HEK293 (cell line): ENCODE measurements at regions not wholly inside any gene's neighbourhood (a gene's known extent, or its start where the extent isn't known, plus 50 kb on each side); places are given as distances from the start of the nearest gene placed in this dataset.
"Not testable (repeated sequence)": the region's sequence is repeated elsewhere in the genome, so short reads cannot be mapped to it uniquely, and the experiment has no call there.

Experiments
- CTCF ChIA-PET: fragments of 350-600 bp; formaldehyde crosslinking; extraction: SDS; loops from one replicate; lab custom pipeline; 2021; ENCODE audit warnings: antibody characterized with exemption; lab: Yijun Ruan, JAX
- POLR2A ChIA-PET: fragments of 300-600 bp; formaldehyde crosslinking; extraction: SDS; loops from one replicate; lab custom pipeline; 2020; ENCODE audit warnings: antibody characterized with exemption, inconsistent platforms; lab: Yijun Ruan, JAX
- H3K27ac ChIP-seq: fragments of 200-500 bp; sonication (Bioruptor generic); 2 replicates; pipeline ENCODE4 v1.5.1; 2014; ENCODE audit warnings: low read depth, low read length, control low read depth, inconsistent platforms; ENCODE audit errors: extremely low read depth
- H3K36me3 ChIP-seq, 2 experiments: fragments of 200-500 bp in 1 of 2; sonication (Bioruptor generic) in 1 of 2; 1 replicate in 1 of 2; 2 replicates in 1 of 2; pipeline ENCODE4 v1.5.1; 2014 to 2017; ENCODE audit warnings: inconsistent platforms in 2 of 2, low read length in 2 of 2; ENCODE audit not compliant: control insufficient read depth in 2 of 2, insufficient read depth in 1 of 2
- H3K4me1 ChIP-seq: fragments of 200-500 bp; sonication (Bioruptor generic); 2 replicates; pipeline ENCODE4 v1.5.1; 2014; ENCODE audit warnings: mild to moderate bottlenecking, low read length, inconsistent platforms; ENCODE audit not compliant: control insufficient read depth, insufficient read depth
- H3K4me3 ChIP-seq: 2 replicates; pipeline ENCODE4 v1.5.1; 2011; ENCODE audit warnings: low read depth, mild to moderate bottlenecking, control low read depth, low read length, moderate library complexity
- H3K9me3 ChIP-seq: fragments of 200-500 bp; sonication (Bioruptor generic); 2 replicates; pipeline ENCODE4 v1.5.1; 2014; ENCODE audit warnings: low read depth, low read length, inconsistent platforms; ENCODE audit not compliant: control insufficient read depth, insufficient read depth
- EGR2 ChIP-seq: fragments of 450-650 bp; formaldehyde crosslinking; IDR thresholded peaks from 2 replicates; pipeline ENCODE4 v1.5.1; 2016; ENCODE audit warnings: low read depth, missing biosample characterization, missing genetic modification characterization
- FEZF1 ChIP-seq: fragments of 450-650 bp; formaldehyde crosslinking; IDR thresholded peaks from 2 replicates; pipeline ENCODE4 v1.5.1; 2016; ENCODE audit warnings: missing biosample characterization, missing genetic modification characterization
- HOXC10 ChIP-seq: sonication (generic); formaldehyde crosslinking; IDR thresholded peaks from 2 replicates; pipeline ENCODE4 v1.8.1; 2023; ENCODE audit warnings: mild to moderate bottlenecking, missing genetic modification reagents
- IKZF3 ChIP-seq: fragments of 450-650 bp; IDR thresholded peaks from 2 replicates; pipeline ENCODE4 v1.5.0; 2018; ENCODE audit warnings: missing biosample characterization, mild to moderate bottlenecking, missing genetic modification characterization, moderate library complexity
- KLF8 ChIP-seq: fragments of 450-650 bp; formaldehyde crosslinking; IDR thresholded peaks from 2 replicates; pipeline ENCODE4 v1.5.1; 2016; ENCODE audit warnings: missing biosample characterization, missing genetic modification characterization
- MYNN ChIP-seq: fragments of 450-650 bp; formaldehyde crosslinking; IDR thresholded peaks from 2 replicates; pipeline ENCODE4 v1.5.1; 2016; ENCODE audit warnings: missing biosample characterization, missing genetic modification characterization, borderline replicate concordance
- PBX3 ChIP-seq: sonication (generic); formaldehyde crosslinking; IDR thresholded peaks from 2 replicates; pipeline ENCODE4 v1.8.1; 2022; ENCODE audit warnings: mild to moderate bottlenecking, moderate library complexity, missing genetic modification reagents
- SETDB1 ChIP-seq: IDR thresholded peaks from one replicate; pipeline ENCODE4 v1.6.1; 2017; ENCODE audit warnings: mild to moderate bottlenecking, low read length, moderate library complexity, mixed read lengths; ENCODE audit not compliant: insufficient read length
- TRIM28 ChIP-seq: IDR thresholded peaks from 2 replicates; pipeline ENCODE4 v1.6.1; 2011; ENCODE audit warnings: low read length, control low read depth, borderline replicate concordance
- WT1 ChIP-seq: fragments of 450-650 bp; formaldehyde crosslinking; IDR thresholded peaks from 2 replicates; pipeline ENCODE4 v1.5.1; 2016; ENCODE audit warnings: missing biosample characterization, missing genetic modification characterization
- YY1 ChIP-seq: fragments of 450-650 bp; formaldehyde crosslinking; IDR thresholded peaks from 2 replicates; pipeline ENCODE4 v1.5.1; 2018; ENCODE audit warnings: missing biosample characterization, missing genetic modification characterization
- ZBTB44 ChIP-seq: fragments of 450-650 bp; IDR thresholded peaks from 2 replicates; pipeline ENCODE4 v1.5.1; 2018; ENCODE audit warnings: missing biosample characterization, mild to moderate bottlenecking, missing genetic modification characterization
- ZBTB7A ChIP-seq: fragments of 450-650 bp; formaldehyde crosslinking; IDR thresholded peaks from 2 replicates; pipeline ENCODE4 v1.5.1; 2016; ENCODE audit warnings: low read depth, missing biosample characterization, missing genetic modification characterization
- ZFP37 ChIP-seq: fragments of 450-650 bp; formaldehyde crosslinking; IDR thresholded peaks from 2 replicates; pipeline ENCODE4 v1.5.1; 2016; ENCODE audit warnings: missing biosample characterization, missing genetic modification characterization
- ZFP69B ChIP-seq: fragments of 450-650 bp; formaldehyde crosslinking; IDR thresholded peaks from 2 replicates; pipeline ENCODE4 v1.5.1; 2016; ENCODE audit warnings: missing biosample characterization, missing genetic modification characterization
- ZNF114 ChIP-seq: fragments of 450-650 bp; formaldehyde crosslinking; IDR thresholded peaks from 2 replicates; pipeline ENCODE4 v1.5.0; 2017; ENCODE audit warnings: missing biosample characterization, missing genetic modification characterization
- ZNF133 ChIP-seq: fragments of 450-650 bp; formaldehyde crosslinking; IDR thresholded peaks from 2 replicates; pipeline ENCODE4 v1.5.1; 2016; ENCODE audit warnings: missing biosample characterization, missing genetic modification characterization
- ZNF292 ChIP-seq: fragments of 450-650 bp; formaldehyde crosslinking; IDR thresholded peaks from 2 replicates; pipeline ENCODE4 v1.5.1; 2016; ENCODE audit warnings: low read depth, missing biosample characterization, missing genetic modification characterization, borderline replicate concordance
- ZNF350 ChIP-seq: fragments of 450-650 bp; formaldehyde crosslinking; IDR thresholded peaks from 2 replicates; pipeline ENCODE4 v1.5.0; 2017; ENCODE audit warnings: missing biosample characterization, mild to moderate bottlenecking, missing genetic modification characterization
- ZNF398 ChIP-seq: fragments of 450-650 bp; formaldehyde crosslinking; IDR thresholded peaks from 2 replicates; pipeline ENCODE4 v1.5.1; 2017; ENCODE audit warnings: missing biosample characterization, missing genetic modification characterization
- ZNF514 ChIP-seq: fragments of 450-650 bp; formaldehyde crosslinking; IDR thresholded peaks from 2 replicates; pipeline ENCODE4 v1.5.1; 2016; ENCODE audit warnings: missing biosample characterization, missing genetic modification characterization
- ZNF521 ChIP-seq: fragments of 450-650 bp; formaldehyde crosslinking; IDR thresholded peaks from 2 replicates; pipeline ENCODE4 v1.5.1; 2017; ENCODE audit warnings: missing biosample characterization, mild to moderate bottlenecking, missing genetic modification characterization
- ZNF580 ChIP-seq: fragments of 450-650 bp; formaldehyde crosslinking; IDR thresholded peaks from 2 replicates; pipeline ENCODE4 v1.5.1; 2016; ENCODE audit warnings: missing biosample characterization, missing genetic modification characterization
- ZNF596 ChIP-seq: fragments of 450-650 bp; IDR thresholded peaks from 2 replicates; pipeline ENCODE4 v1.5.0; 2018; ENCODE audit warnings: missing biosample characterization, mild to moderate bottlenecking, missing genetic modification characterization, moderate library complexity
- ZNF645 ChIP-seq: fragments of 450-650 bp; formaldehyde crosslinking; IDR thresholded peaks from 2 replicates; pipeline ENCODE4; 2016; ENCODE audit warnings: missing biosample characterization, missing genetic modification characterization
- ZNF707 ChIP-seq: fragments of 450-650 bp; formaldehyde crosslinking; IDR thresholded peaks from 2 replicates; pipeline ENCODE4 v1.5.1; 2016; ENCODE audit warnings: missing biosample characterization, missing genetic modification characterization
- ZNF777 ChIP-seq: fragments of 450-650 bp; formaldehyde crosslinking; IDR thresholded peaks from 2 replicates; pipeline ENCODE4 v1.5.1; 2017; ENCODE audit warnings: missing biosample characterization, missing genetic modification characterization, borderline replicate concordance

GRCh38 chr3:115212615-115213014 lies 65.5 kb upstream of the ZBTB20 start:
- no peak overlapping the region for H3K4me3 ChIP-seq
- ChIA-PET CTCF (interaction anchor here (0.6 kb wide), 2 partner anchors 28 to 113 kb away, joined by 3 read pairs; no protein-coding TSS in a partner anchor), POLR2A (no interaction called here)
- no peak overlapping the region for H3K27ac ChIP-seq
- TF ChIP-seq YY1 (tag by site-specific recombination) (no peak), ZNF350 (tag by site-specific recombination) (no peak), SETDB1 (no peak), ZNF398 (no peak), WT1 (tag by site-specific recombination) (no peak), ZNF645 (no peak), HOXC10 (CRISPR knock-in tag) (no peak), MYNN (tag by site-specific recombination) (no peak)
- H3K4me1 ChIP-seq = no peaks in the 10 kb centered on the region
- no peaks in the 10 kb centered on the region for H3K36me3 ChIP-seq
- no peaks in the 10 kb centered on the region for H3K9me3 ChIP-seq

- POLR2A ChIA-PET, H3K4me1 ChIP-seq, H3K27ac ChIP-seq, H3K9me3 ChIP-seq, H3K36me3 ChIP-seq, H3K4me3 ChIP-seq: not testable (repeated sequence)
- CTCF ChIA-PET = interaction anchor here (0.6 to 0.7 kb wide), 2 partner anchors 28 to 1194 kb away, joined by 3 to 4 read pairs; no protein-coding TSS in a partner anchor
Measured at GRCh38 chr3:115213052-115213451, 66.0 kb upstream of the ZBTB20 start.

- H3K9me3 ChIP-seq = no peaks in the 10 kb centered on the region
- H3K36me3 ChIP-seq = no peaks in the 10 kb centered on the region
- H3K27ac ChIP-seq = no peak overlapping the region
- no peaks in the 10 kb centered on the region for H3K4me1 ChIP-seq
- POLR2A ChIA-PET = no interaction called here
- CTCF ChIA-PET = interaction anchor here (0.5 to 3.0 kb wide), 25 partner anchors 9 to 603 kb away, joined by 3 to 29 read pairs (median 4); no protein-coding TSS in a partner anchor
- no peak overlapping the region for H3K4me3 ChIP-seq
- TF ChIP-seq ZNF707 (tag by site-specific recombination) (no peak), ZNF133 (tag by site-specific recombination) (no peak), TRIM28 (no peak), ZNF777 (tag by site-specific recombination) (no peak), FEZF1 (tag by site-specific recombination) (no peak), KLF8 (no peak), ZBTB44 (no peak), EGR2 (tag by site-specific recombination) (no peak), IKZF3 (tag by site-specific recombination) (no peak), ZFP37 (tag by site-specific recombination) (no peak), ZNF114 (tag by site-specific recombination) (no peak), ZFP69B (tag by site-specific recombination) (no peak), ZBTB7A (tag by site-specific recombination) (no peak), ZNF580 (tag by site-specific recombination) (no peak), ZNF521 (tag by site-specific recombination) (no peak), PBX3 (CRISPR knock-in tag) (no peak), ZNF514 (tag by site-specific recombination) (no peak), ZNF292 (tag by site-specific recombination) (no peak), ZNF596 (tag by site-specific recombination) (no peak)
Measured at GRCh38 chr3:115217292-115217677, 70.2 kb upstream of the ZBTB20 start.
